SK-N-SH treated with all-trans-retinoic acid at 6 μM for 48 hours (cell line): ENCODE measurements at regions not wholly inside any gene's neighbourhood (a gene's known extent, or its start where the extent isn't known, plus 50 kb on each side); places are given as distances from the start of the nearest gene placed in this dataset.
A peak's percentile ranks its signal among the peaks of the same experiment; 100 is the strongest.
"Not testable (repeated sequence)": the region's sequence is repeated elsewhere in the genome, so short reads cannot be mapped to it uniquely, and the experiment has no call there.

Source experiments
- ATAC-seq: fragments of 200-7000 bp; cut with Tn5 transposase; 3 replicates; pipeline ENCODE4 v1.9.1; 2020; ENCODE audit warnings: mild to moderate bottlenecking, moderate library complexity
- ARNTL ChIP-seq: fragments of 450-650 bp; formaldehyde crosslinking; IDR thresholded peaks from 2 replicates; pipeline ENCODE4 v1.5.0; 2020; ENCODE audit warnings: low read depth, mild to moderate bottlenecking, moderate library complexity, borderline replicate concordance
- BACH2 ChIP-seq: fragments of 250-450 bp; sonication (Bioruptor Pico); IDR thresholded peaks from 2 replicates; pipeline ENCODE4 v1.9.0; 2021; ENCODE audit warnings: mild to moderate bottlenecking, borderline replicate concordance
- CREB5 ChIP-seq: fragments of 250-450 bp; sonication (Bioruptor Pico); IDR thresholded peaks from 2 replicates; pipeline ENCODE4 v1.5.1; 2020; ENCODE audit warnings: low read depth, mild to moderate bottlenecking, moderate library complexity
- CSDC2 ChIP-seq: fragments of 250-450 bp; sonication (Bioruptor Pico); IDR thresholded peaks from 2 replicates; pipeline ENCODE4 v1.5.0; 2020; ENCODE audit warnings: mild to moderate bottlenecking, moderate library complexity
- ESRRG ChIP-seq: fragments of 250-450 bp; sonication (Bioruptor Pico); IDR thresholded peaks from 2 replicates; pipeline ENCODE4 v1.6.1; 2021; ENCODE audit warnings: mild to moderate bottlenecking
- GLIS3 ChIP-seq: fragments of 250-450 bp; sonication (Bioruptor Pico); IDR thresholded peaks from 2 replicates; pipeline ENCODE4 v1.5.0; 2020; ENCODE audit warnings: mild to moderate bottlenecking, moderate library complexity
- ISL1 ChIP-seq: fragments of 250-450 bp; sonication (Bioruptor Pico); IDR thresholded peaks from 2 replicates; pipeline ENCODE4 v2.1.2; 2022; ENCODE audit warnings: mild to moderate bottlenecking, moderate library complexity
- OSR1 ChIP-seq: fragments of 250-450 bp; sonication (Bioruptor Pico); IDR thresholded peaks from 2 replicates; pipeline ENCODE4 v1.8.0; 2022; ENCODE audit warnings: moderate library complexity, mild to moderate bottlenecking, inconsistent platforms
- PATZ1 ChIP-seq: fragments of 250-450 bp; sonication (Bioruptor Pico); IDR thresholded peaks from 2 replicates; pipeline ENCODE4 v1.8.0; 2020; ENCODE audit warnings: mild to moderate bottlenecking, moderate library complexity, borderline replicate concordance
- POU6F1 ChIP-seq: fragments of 250-450 bp; sonication (Bioruptor Pico); IDR thresholded peaks from 2 replicates; pipeline ENCODE4 v1.8.0; 2021; ENCODE audit warnings: low read depth, mild to moderate bottlenecking, moderate library complexity, borderline replicate concordance
- PPARA ChIP-seq: fragments of 250-450 bp; sonication (Bioruptor Pico); IDR thresholded peaks from 2 replicates; pipeline ENCODE4 v1.5.0; 2020; ENCODE audit warnings: mild to moderate bottlenecking, borderline replicate concordance
- SNAI2 ChIP-seq: fragments of 250-450 bp; sonication (Bioruptor Pico); IDR thresholded peaks from 2 replicates; pipeline ENCODE4 v1.5.0; 2020; ENCODE audit warnings: mild to moderate bottlenecking, moderate library complexity
- TCF4 ChIP-seq: fragments of 250-450 bp; sonication (Bioruptor Pico); IDR thresholded peaks from 2 replicates; pipeline ENCODE4 v1.8.0; 2021; ENCODE audit warnings: mild to moderate bottlenecking, moderate library complexity, borderline replicate concordance
- TOX ChIP-seq: fragments of 250-450 bp; sonication (Bioruptor Pico); IDR thresholded peaks from 2 replicates; pipeline ENCODE4 v1.8.0; 2021; ENCODE audit warnings: mild to moderate bottlenecking, moderate library complexity, borderline replicate concordance
- ZFP3 ChIP-seq: fragments of 250-450 bp; sonication (Bioruptor Pico); IDR thresholded peaks from 2 replicates; pipeline ENCODE4 v1.5.0; 2020; ENCODE audit warnings: mild to moderate bottlenecking, moderate library complexity
- ZFP30 ChIP-seq: fragments of 450-650 bp; formaldehyde crosslinking; IDR thresholded peaks from 2 replicates; pipeline ENCODE4 v1.5.0; 2022; ENCODE audit warnings: mild to moderate bottlenecking, moderate library complexity
- ZNF565 ChIP-seq: fragments of 450-650 bp; formaldehyde crosslinking; conservative IDR thresholded peaks from 2 replicates; pipeline ENCODE4 v1.5.0; 2020; ENCODE audit warnings: low read depth, mild to moderate bottlenecking, moderate library complexity
- ZNF70 ChIP-seq: fragments of 450-650 bp; formaldehyde crosslinking; IDR thresholded peaks from 2 replicates; pipeline ENCODE4 v1.5.0; 2020; ENCODE audit warnings: mild to moderate bottlenecking, moderate library complexity
- ZNF8 ChIP-seq: fragments of 450-650 bp; formaldehyde crosslinking; IDR thresholded peaks from 2 replicates; pipeline ENCODE4 v1.5.0; 2020; ENCODE audit warnings: mild to moderate bottlenecking, moderate library complexity
- TF ChIP-seq, protein P1 (sequence below): fragments of 250-450 bp; sonication (Bioruptor Pico); IDR thresholded peaks from 2 replicates; pipeline ENCODE4 v1.5.0; 2020; ENCODE audit warnings: mild to moderate bottlenecking, moderate library complexity
- TF ChIP-seq, protein P2 (sequence below): fragments of 250-450 bp; sonication (Bioruptor Pico); IDR thresholded peaks from 2 replicates; pipeline ENCODE4 v1.5.1; 2021; ENCODE audit warnings: mild to moderate bottlenecking, moderate library complexity

- TF ChIP-seq, protein P1, sequence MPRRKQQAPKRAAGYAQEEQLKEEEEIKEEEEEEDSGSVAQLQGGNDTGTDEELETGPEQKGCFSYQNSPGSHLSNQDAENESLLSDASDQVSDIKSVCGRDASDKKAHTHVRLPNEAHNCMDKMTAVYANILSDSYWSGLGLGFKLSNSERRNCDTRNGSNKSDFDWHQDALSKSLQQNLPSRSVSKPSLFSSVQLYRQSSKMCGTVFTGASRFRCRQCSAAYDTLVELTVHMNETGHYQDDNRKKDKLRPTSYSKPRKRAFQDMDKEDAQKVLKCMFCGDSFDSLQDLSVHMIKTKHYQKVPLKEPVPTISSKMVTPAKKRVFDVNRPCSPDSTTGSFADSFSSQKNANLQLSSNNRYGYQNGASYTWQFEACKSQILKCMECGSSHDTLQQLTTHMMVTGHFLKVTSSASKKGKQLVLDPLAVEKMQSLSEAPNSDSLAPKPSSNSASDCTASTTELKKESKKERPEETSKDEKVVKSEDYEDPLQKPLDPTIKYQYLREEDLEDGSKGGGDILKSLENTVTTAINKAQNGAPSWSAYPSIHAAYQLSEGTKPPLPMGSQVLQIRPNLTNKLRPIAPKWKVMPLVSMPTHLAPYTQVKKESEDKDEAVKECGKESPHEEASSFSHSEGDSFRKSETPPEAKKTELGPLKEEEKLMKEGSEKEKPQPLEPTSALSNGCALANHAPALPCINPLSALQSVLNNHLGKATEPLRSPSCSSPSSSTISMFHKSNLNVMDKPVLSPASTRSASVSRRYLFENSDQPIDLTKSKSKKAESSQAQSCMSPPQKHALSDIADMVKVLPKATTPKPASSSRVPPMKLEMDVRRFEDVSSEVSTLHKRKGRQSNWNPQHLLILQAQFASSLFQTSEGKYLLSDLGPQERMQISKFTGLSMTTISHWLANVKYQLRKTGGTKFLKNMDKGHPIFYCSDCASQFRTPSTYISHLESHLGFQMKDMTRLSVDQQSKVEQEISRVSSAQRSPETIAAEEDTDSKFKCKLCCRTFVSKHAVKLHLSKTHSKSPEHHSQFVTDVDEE (CRISPR knock-in tag): no peak
- TF ChIP-seq OSR1 (CRISPR knock-in tag): no peak
- TF ChIP-seq BACH2 (CRISPR knock-in tag): no peak
- no peak for TF ChIP-seq PPARA
- TF ChIP-seq ISL1 (CRISPR knock-in tag): no peak
- no peak for TF ChIP-seq ZNF565
- no peak for TF ChIP-seq ESRRG (CRISPR knock-in tag)
- no peak for TF ChIP-seq PATZ1 (CRISPR knock-in tag)
- TF ChIP-seq CSDC2: no peak
- ATAC-seq: no peak
Observed at GRCh38 chr2:155574941-155575340, 757.6 kb downstream of the NR4A2 start.

GRCh38 chr2:155547571-155547970 lies 785.0 kb downstream of the NR4A2 start:
- TF ChIP-seq SNAI2 (no peak), TOX (CRISPR knock-in tag) (no peak), POU6F1 (no peak), ZNF565 (no peak), CSDC2 (no peak), ZFP3 (CRISPR knock-in tag) (no peak), GLIS3 (CRISPR knock-in tag) (no peak), ZNF8 (CRISPR knock-in tag) (no peak), ISL1 (CRISPR knock-in tag) (no peak), ARNTL (CRISPR knock-in tag) (no peak), ZFP30 (CRISPR knock-in tag) (no peak), CREB5 (CRISPR knock-in tag) (no peak), ZNF70 (no peak)
- TF ChIP-seq, protein P2, sequence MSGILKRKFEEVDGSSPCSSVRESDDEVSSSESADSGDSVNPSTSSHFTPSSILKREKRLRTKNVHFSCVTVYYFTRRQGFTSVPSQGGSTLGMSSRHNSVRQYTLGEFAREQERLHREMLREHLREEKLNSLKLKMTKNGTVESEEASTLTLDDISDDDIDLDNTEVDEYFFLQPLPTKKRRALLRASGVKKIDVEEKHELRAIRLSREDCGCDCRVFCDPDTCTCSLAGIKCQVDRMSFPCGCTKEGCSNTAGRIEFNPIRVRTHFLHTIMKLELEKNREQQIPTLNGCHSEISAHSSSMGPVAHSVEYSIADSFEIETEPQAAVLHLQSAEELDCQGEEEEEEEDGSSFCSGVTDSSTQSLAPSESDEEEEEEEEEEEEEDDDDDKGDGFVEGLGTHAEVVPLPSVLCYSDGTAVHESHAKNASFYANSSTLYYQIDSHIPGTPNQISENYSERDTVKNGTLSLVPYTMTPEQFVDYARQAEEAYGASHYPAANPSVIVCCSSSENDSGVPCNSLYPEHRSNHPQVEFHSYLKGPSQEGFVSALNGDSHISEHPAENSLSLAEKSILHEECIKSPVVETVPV (CRISPR knock-in tag): no peak
- TF ChIP-seq, all 23 proteins: peak for 0
- ATAC-seq: no peak

GRCh38 chr2:155546721-155547555 lies 785.6 kb downstream of the NR4A2 start:
- TF ChIP-seq BACH2 (CRISPR knock-in tag) (no peak), ZNF8 (CRISPR knock-in tag) (no peak), OSR1 (CRISPR knock-in tag) (no peak), TOX (CRISPR knock-in tag) (no peak), ZNF70 (no peak), TCF4 (CRISPR knock-in tag) (peak; percentile 14; the same call in 1 of the 2 replicates), CSDC2 (no peak)
- TF ChIP-seq, protein P1 (CRISPR knock-in tag): peak; percentile 53; the same call in 1 of the 2 replicates

DNA sequence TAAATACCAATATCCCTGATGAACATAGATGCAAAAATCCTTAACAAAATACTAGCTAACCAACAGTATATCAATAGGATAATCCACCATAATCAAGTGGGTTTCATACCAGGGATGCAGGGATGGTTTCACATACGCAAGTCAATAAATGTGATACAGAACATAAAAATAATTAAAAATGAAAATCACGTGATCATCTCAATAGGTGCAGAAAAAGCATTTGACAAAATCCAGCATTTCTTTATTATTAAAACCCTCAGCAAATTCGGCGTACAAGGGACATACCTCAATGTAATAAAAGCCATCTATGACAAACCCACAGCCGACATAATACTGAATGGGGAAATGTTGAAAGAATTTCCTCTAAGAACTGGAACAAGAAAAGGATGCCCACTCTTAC lies 793.5 kb downstream of the NR4A2 start:
- not testable (repeated sequence) for ATAC-seq

More at GRCh38 chr2:155546721-155547555, 785.6 kb downstream of the NR4A2 start:
- ATAC-seq: peak; percentile 51
